ENCODE measurements at regions not wholly inside any gene's neighbourhood (a gene's known extent, or its start where the extent isn't known, plus 50 kb on each side); places are given as distances from the start of the nearest gene placed in this dataset.
"Not testable (repeated sequence)": the region's sequence is repeated elsewhere in the genome, so short reads cannot be mapped to it uniquely, and the experiment has no call there.

GRCh38 chr15:39502611-39503195, 78.2 kb upstream of the THBS1 start:
- Mint-ChIP-seq H3K27ac (no peak overlapping the region), H3K4me1 (ENCODE audit: low read depth) (peaks cover 5% of the 10 kb centered on the region), H3K9me3 (no peaks in the 10 kb centered on the region), H3K27me3 (ENCODE audit: low read depth) (peaks cover 3% of the 10 kb centered on the region), H3K36me3 (ENCODE audit: low read depth) (no peaks in the 10 kb centered on the region), H3K4me3 (no peak overlapping the region)

- H3K4me1 Mint-ChIP-seq (ENCODE audit: low read depth): peaks cover 4% of the 10 kb centered on the region
- no peak overlapping the region for H3K4me3 Mint-ChIP-seq
- no peaks in the 10 kb centered on the region for H3K36me3 Mint-ChIP-seq (ENCODE audit: low read depth)
- H3K27me3 Mint-ChIP-seq (ENCODE audit: low read depth): peaks cover 3% of the 10 kb centered on the region
- no peaks in the 10 kb centered on the region for H3K9me3 Mint-ChIP-seq
- no peak overlapping the region for H3K27ac Mint-ChIP-seq
Measured at GRCh38 chr15:39503526-39503925, 77.4 kb upstream of the THBS1 start.

- H3K4me3 Mint-ChIP-seq: no peak overlapping the region
- peaks cover 3% of the 10 kb centered on the region for H3K27me3 Mint-ChIP-seq (ENCODE audit: low read depth)
- H3K36me3 Mint-ChIP-seq (ENCODE audit: low read depth): no peaks in the 10 kb centered on the region
- H3K27ac Mint-ChIP-seq: no peak overlapping the region
- no peaks in the 10 kb centered on the region for H3K9me3 Mint-ChIP-seq
- H3K4me1 Mint-ChIP-seq (ENCODE audit: low read depth): peaks cover 4% of the 10 kb centered on the region
Measured at GRCh38 chr15:39504808-39505207, 76.1 kb upstream of the THBS1 start.

GRCh38 chr15:39506146-39506545, 74.7 kb upstream of the THBS1 start:
- Mint-ChIP-seq H3K4me3 (no peak overlapping the region), H3K9me3 (no peaks in the 10 kb centered on the region), H3K27ac (no peak overlapping the region), H3K4me1 (ENCODE audit: low read depth) (peaks cover 4% of the 10 kb centered on the region), H3K36me3 (ENCODE audit: low read depth) (no peaks in the 10 kb centered on the region), H3K27me3 (ENCODE audit: low read depth) (peaks cover 3% of the 10 kb centered on the region)

- no peaks in the 10 kb centered on the region for H3K4me1 Mint-ChIP-seq (ENCODE audit: low read depth)
- H3K9me3 Mint-ChIP-seq: peaks cover under 1% of the 10 kb centered on the region
- H3K36me3 Mint-ChIP-seq (ENCODE audit: low read depth): no peaks in the 10 kb centered on the region
- no peak overlapping the region for H3K4me3 Mint-ChIP-seq
- no peak overlapping the region for H3K27ac Mint-ChIP-seq
- H3K27me3 Mint-ChIP-seq (ENCODE audit: low read depth): peaks cover 3% of the 10 kb centered on the region
Measured at GRCh38 chr15:39508536-39508935, 72.3 kb upstream of the THBS1 start.

GRCh38 chr15:39510001-39510701, 70.7 kb upstream of the THBS1 start:
- Mint-ChIP-seq H3K36me3 (ENCODE audit: low read depth) (no peaks in the 10 kb centered on the region), H3K27ac (no peak overlapping the region), H3K27me3 (ENCODE audit: low read depth) (peaks cover 6% of the 10 kb centered on the region), H3K4me1 (ENCODE audit: low read depth) (no peaks in the 10 kb centered on the region), H3K4me3 (no peak overlapping the region), H3K9me3 (peaks cover 12% of the 10 kb centered on the region)

- Mint-ChIP-seq H3K27ac (no peak overlapping the region), H3K4me1 (ENCODE audit: low read depth) (no peaks in the 10 kb centered on the region), H3K4me3 (no peak overlapping the region), H3K27me3 (ENCODE audit: low read depth) (peaks cover 6% of the 10 kb centered on the region), H3K36me3 (ENCODE audit: low read depth) (no peaks in the 10 kb centered on the region), H3K9me3 (peaks cover 20% of the 10 kb centered on the region)
Measured at GRCh38 chr15:39511000-39511915, 69.6 kb upstream of the THBS1 start.

GRCh38 chr15:39511916-39512260, 69.0 kb upstream of the THBS1 start:
- Mint-ChIP-seq H3K36me3 (ENCODE audit: low read depth) (no peaks in the 10 kb centered on the region), H3K4me3 (no peak overlapping the region), H3K4me1 (ENCODE audit: low read depth) (no peaks in the 10 kb centered on the region), H3K27ac (no peak overlapping the region), H3K27me3 (ENCODE audit: low read depth) (peaks cover 6% of the 10 kb centered on the region), H3K9me3 (peaks cover 21% of the 10 kb centered on the region)

- H3K4me3 Mint-ChIP-seq: no peak overlapping the region
Measured at GRCh38 chr15:39512643-39513042, 68.2 kb upstream of the THBS1 start.

GRCh38 chr15:39513936-39514335, 66.9 kb upstream of the THBS1 start:
- H3K27ac Mint-ChIP-seq: no peak overlapping the region
- no peaks in the 10 kb centered on the region for H3K4me1 Mint-ChIP-seq (ENCODE audit: low read depth)
- no peak overlapping the region for H3K4me3 Mint-ChIP-seq
- H3K36me3 Mint-ChIP-seq (ENCODE audit: low read depth): no peaks in the 10 kb centered on the region
- H3K27me3 Mint-ChIP-seq (ENCODE audit: low read depth): peaks cover 12% of the 10 kb centered on the region
- peaks cover 21% of the 10 kb centered on the region for H3K9me3 Mint-ChIP-seq

More at GRCh38 chr15:39512643-39513042, 68.2 kb upstream of the THBS1 start:
- H3K9me3 Mint-ChIP-seq: peaks cover 21% of the 10 kb centered on the region
- peaks cover 12% of the 10 kb centered on the region for H3K27me3 Mint-ChIP-seq (ENCODE audit: low read depth)
- H3K27ac Mint-ChIP-seq: no peak overlapping the region
- H3K4me1 Mint-ChIP-seq (ENCODE audit: low read depth): no peaks in the 10 kb centered on the region
- H3K36me3 Mint-ChIP-seq (ENCODE audit: low read depth): no peaks in the 10 kb centered on the region

GRCh38 chr15:39514933-39515332, 65.9 kb upstream of the THBS1 start:
- Mint-ChIP-seq H3K27me3 (ENCODE audit: low read depth) (peaks cover 12% of the 10 kb centered on the region), H3K4me3 (no peak overlapping the region), H3K27ac (no peak overlapping the region), H3K36me3 (ENCODE audit: low read depth) (no peaks in the 10 kb centered on the region), H3K4me1 (ENCODE audit: low read depth) (no peaks in the 10 kb centered on the region), H3K9me3 (peaks cover 21% of the 10 kb centered on the region)

GRCh38 chr15:39515765-39516164, 65.1 kb upstream of the THBS1 start:
- Mint-ChIP-seq H3K4me3 (no peak overlapping the region), H3K9me3 (peaks cover 21% of the 10 kb centered on the region), H3K27ac (no peak overlapping the region), H3K27me3 (ENCODE audit: low read depth) (peaks cover 12% of the 10 kb centered on the region), H3K36me3 (ENCODE audit: low read depth) (no peaks in the 10 kb centered on the region), H3K4me1 (ENCODE audit: low read depth) (no peaks in the 10 kb centered on the region)

- Mint-ChIP-seq H3K4me1 (ENCODE audit: low read depth) (no peaks in the 10 kb centered on the region), H3K27me3 (ENCODE audit: low read depth) (peaks cover 12% of the 10 kb centered on the region), H3K4me3 (no peak overlapping the region), H3K27ac (no peak overlapping the region), H3K36me3 (ENCODE audit: low read depth) (no peaks in the 10 kb centered on the region), H3K9me3 (peaks cover 21% of the 10 kb centered on the region)
Measured at GRCh38 chr15:39517122-39517855, 63.6 kb upstream of the THBS1 start.

- not testable (repeated sequence) for H3K27me3 Mint-ChIP-seq (ENCODE audit: low read depth); H3K4me3 Mint-ChIP-seq; H3K4me1 Mint-ChIP-seq (ENCODE audit: low read depth); H3K9me3 Mint-ChIP-seq; H3K27ac Mint-ChIP-seq; H3K36me3 Mint-ChIP-seq (ENCODE audit: low read depth)
Measured at GRCh38 chr15:39523968-39524367, 56.9 kb upstream of the THBS1 start.

All from T-helper 1 cell treated with Interleukin-12 subunit alpha and Interleukin-12 subunit beta and Interleukin-4 antibody, amounts not matched to agents 30 μg/mL and 1 μg/mL, for 36 hours (primary cell).